Motor neuron (in vitro differentiated cells): ENCODE measurements at regions not wholly inside any gene's neighbourhood (a gene's known extent, or its start where the extent isn't known, plus 50 kb on each side); places are given as distances from the start of the nearest gene placed in this dataset.
"Not testable (repeated sequence)": the region's sequence is repeated elsewhere in the genome, so short reads cannot be mapped to it uniquely, and the experiment has no call there.

Experiments used
- ATAC-seq, 8 experiments: fragments of 200-7000 bp; cut with Tn5 transposase; replicated peaks in 6 of 8; 2 replicates each; pipeline ENCODE4 v1.8.0; 2021; ENCODE audit warnings: mild to moderate bottlenecking in 8 of 8, moderate library complexity in 8 of 8
- H3K27ac ChIP-seq, 2 donors: fragments of 250-450 bp; sonication (Bioruptor Pico); 2 replicates each; pipeline ENCODE4 v1.9.0; 2021; ENCODE audit warnings: antibody characterized with exemption in 2 of 2, mild to moderate bottlenecking in 2 of 2, moderate library complexity in 1 of 2
- H3K4me1 ChIP-seq, 2 donors: fragments of 250-450 bp; sonication (Bioruptor Pico); replicated peaks in 1 of 2; 2 replicates each; pipeline ENCODE4 v1.6.1; 2021; ENCODE audit warnings: antibody characterized with exemption in 2 of 2, mild to moderate bottlenecking in 2 of 2, moderate library complexity in 1 of 2
- H3K4me3 ChIP-seq, 5 donors: fragments of 250-450 bp; sonication (Bioruptor Pico); 2 replicates each; pipeline ENCODE4 v1.9.0; 2021; ENCODE audit warnings: antibody characterized with exemption in 5 of 5, mild to moderate bottlenecking in 5 of 5, moderate library complexity in 4 of 5
- WGBS, 10 experiments: fragments of 450-650 bp; shearing (Covaris generic); methylation state at CpG; one replicate each; pipeline ENCODE4 v1.0.0; 2022; 5-methylcytosine and 5-hydroxymethylcytosine counted together
- in situ Hi-C, 9 experiments: fragments of 400-800 bp; cut with MboI; loops; one replicate each; pipeline ENCODE4 v1.15.0; 2021; ENCODE audit warnings: low sequenced_read_pairs in 9 of 9, low pct_unique_long_range_greater_than_20kb in 2 of 9; ENCODE audit not compliant: unreplicated experiment in 9 of 9

DNA sequence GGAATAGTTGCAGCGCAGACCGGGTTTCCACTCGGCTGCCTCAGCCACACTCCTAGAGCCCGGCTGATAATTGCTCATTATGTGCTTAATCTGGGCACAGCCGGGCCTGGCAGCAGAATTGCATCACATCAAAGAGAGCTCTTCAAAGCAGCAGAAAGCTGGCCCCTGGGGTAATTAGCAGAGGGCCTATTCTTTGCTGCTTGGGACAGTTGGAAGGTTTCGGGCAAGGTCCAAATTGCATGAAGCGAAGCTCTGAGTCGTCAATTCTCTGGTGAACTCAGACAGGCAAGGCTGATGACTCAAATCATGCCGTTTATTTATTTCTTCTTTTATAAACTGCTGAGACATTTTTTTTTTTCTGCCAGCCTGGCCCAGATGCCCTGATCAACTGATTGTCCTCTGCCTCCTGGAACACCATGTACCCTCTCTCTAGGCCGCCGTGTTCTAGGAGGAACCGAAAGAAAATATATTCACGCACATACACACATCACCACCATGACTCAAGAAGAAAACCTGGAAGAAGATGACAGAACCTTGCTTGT, 242.2 kb downstream of the RAB11FIP2 start:
- 14 to 96% (median 57%) methylated on average over 1 to 11 of the region's 13 CpGs; no CpG with 5 or more reads in 3 of the 10 experiments for WGBS, 10 experiments
- peak in 5 of 8 experiments; percentile 70 to 92 (median 88) for ATAC-seq
- no peak overlapping the region for H3K4me3 ChIP-seq
- H3K27ac ChIP-seq = no peak overlapping the region
- in situ Hi-C loops = no loop called here
- H3K4me1 ChIP-seq = peaks cover 0 to 2% of the 10 kb centered on the region in 2 donors

DNA sequence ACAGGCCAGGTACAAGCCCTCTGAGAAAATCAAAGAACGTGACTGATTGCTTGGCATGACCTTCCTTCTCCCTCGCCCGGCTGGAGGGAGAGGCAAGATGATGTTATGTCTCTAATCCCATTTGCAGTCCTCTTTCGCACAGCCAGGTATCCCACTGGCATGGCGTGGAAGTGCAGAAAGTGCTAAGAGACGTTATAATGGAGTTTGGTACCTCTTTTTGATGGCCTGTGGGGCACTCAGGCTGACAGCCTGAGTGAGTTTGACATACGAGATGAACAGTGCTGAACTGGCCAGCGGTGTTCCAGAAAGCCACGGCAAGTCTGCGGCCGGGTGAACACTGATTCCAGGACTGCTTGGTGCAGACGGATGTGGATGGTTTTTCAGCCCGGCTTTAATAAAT, 241.6 kb downstream of the RAB11FIP2 start:
- Histone ChIP-seq H3K4me3 (no peak overlapping the region), H3K4me1 (peaks cover 0 to 2% of the 10 kb centered on the region in 2 donors), H3K27ac (no peak overlapping the region)
- no peak for ATAC-seq
- WGBS, 10 experiments = 40 to 100% (median 91%) methylated on average over 1 to 9 of the region's 13 CpGs; no CpG with 5 or more reads in 3 of the 10 experiments
- in situ Hi-C loops = no loop called here

DNA sequence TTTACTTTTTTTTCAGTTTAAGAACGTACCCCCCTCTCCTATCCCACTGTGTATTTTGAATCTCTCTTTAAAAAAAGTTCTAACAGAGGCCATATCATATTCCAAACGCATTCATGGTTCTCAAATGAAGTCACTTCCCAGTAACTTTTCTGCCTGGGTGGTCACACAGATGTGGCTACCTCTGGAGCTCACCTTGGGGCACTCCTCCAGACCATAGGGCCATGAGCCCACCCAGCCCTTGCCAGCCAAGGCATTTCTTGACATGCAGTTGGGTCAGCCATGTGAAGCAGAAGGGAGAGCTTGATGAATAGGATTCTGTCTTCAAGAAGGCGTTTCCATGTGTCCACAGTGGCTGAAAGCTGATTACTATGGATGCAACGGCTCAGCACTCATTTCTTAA, 239.3 kb downstream of the RAB11FIP2 start:
- in situ Hi-C loops = no loop called here
- H3K4me3 ChIP-seq = no peak overlapping the region
- no peak overlapping the region for H3K27ac ChIP-seq
- peaks cover 0 to 2% of the 10 kb centered on the region in 2 donors for H3K4me1 ChIP-seq
- ATAC-seq = no peak
- 0 to 100% (median 80%) methylated on average over 1 to 4 of the region's 4 CpGs; no CpG with 5 or more reads in 1 of the 10 experiments for WGBS, 10 experiments

DNA sequence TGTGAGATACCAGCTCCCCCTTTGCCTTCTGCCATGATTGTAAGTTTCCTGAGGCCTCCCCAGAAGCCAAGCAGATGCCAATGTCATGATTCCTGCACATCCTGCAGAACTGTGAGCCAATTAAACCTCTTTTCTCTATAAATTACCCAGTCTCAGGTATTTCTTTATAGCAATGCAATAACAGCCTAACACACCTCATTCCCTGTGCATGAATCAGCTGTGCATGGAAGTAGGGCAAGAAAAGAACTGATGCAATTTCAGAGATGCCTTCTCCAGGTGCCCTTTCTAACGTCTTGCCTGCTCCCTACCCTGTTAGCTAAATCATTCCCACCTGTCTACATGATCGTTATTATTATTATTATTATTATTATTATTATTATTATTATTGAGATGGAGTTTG, 230.9 kb downstream of the RAB11FIP2 start:
- peaks cover 11 to 12% of the 10 kb centered on the region in 2 donors for H3K4me1 ChIP-seq
- WGBS, 10 experiments = 33 to 63% methylated on average over 1 to 2 of the region's 2 CpGs; no CpG with 5 or more reads in 8 of the 10 experiments
- H3K4me3 ChIP-seq, H3K27ac ChIP-seq, in situ Hi-C loops, ATAC-seq: not testable (repeated sequence)

DNA sequence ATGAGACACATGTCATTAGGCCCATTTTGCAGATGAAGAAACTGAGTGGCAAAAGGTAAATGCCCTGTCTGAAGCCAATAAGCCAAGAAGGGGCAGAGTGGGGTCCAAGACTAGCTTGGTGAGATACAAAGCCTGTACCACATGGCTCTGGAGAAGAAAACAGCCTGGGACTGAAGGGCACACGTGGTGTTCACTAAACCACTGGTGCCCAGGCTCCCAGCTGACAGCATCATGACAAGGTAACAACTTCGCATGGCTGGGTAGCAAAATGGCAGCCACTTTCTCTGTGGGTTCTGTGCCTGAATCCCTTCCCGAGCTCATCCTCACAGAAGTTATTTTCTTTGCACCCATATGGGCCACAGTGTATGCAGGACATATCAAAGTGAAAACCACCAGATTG, 229.6 kb downstream of the RAB11FIP2 start:
- in situ Hi-C loops = no loop called here
- no peak for ATAC-seq
- Histone ChIP-seq H3K27ac (no peak overlapping the region), H3K4me3 (no peak overlapping the region), H3K4me1 (peaks cover 11 to 12% of the 10 kb centered on the region in 2 donors)
- WGBS, 10 experiments = 17 to 100% (median 72%) methylated on average over 1 to 2 of the region's 3 CpGs; no CpG with 5 or more reads in 4 of the 10 experiments

DNA sequence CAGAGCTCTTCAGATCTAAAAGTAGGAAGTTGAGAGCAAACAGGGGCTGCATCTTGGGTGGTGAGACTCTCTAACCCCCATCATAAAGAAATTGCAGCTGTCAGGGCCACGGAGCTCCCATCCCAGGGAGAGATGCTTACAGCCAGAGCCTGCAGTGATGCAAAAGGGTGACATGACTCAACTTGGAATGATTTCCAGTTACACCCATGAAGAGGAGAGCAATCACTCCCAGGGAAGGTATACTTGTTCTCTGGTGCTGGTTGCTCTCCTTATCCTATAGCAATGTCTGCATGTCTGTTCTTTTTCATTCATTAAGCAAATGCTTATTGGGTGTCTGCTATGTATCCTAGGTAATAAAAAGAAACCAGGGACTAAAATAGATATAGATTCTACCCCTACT, 228.0 kb downstream of the RAB11FIP2 start:
- H3K4me1 ChIP-seq = peaks cover 11 to 12% of the 10 kb centered on the region in 2 donors
- H3K4me3 ChIP-seq = no peak overlapping the region
- 0 to 78% (median 20%) methylated on average over 1 of the region's 1 CpG; no CpG with 5 or more reads in 6 of the 10 experiments for WGBS, 10 experiments
- in situ Hi-C loops = no loop called here
- peak; percentile 32 to 100 (median 72) for ATAC-seq
- no peak overlapping the region for H3K27ac ChIP-seq

DNA sequence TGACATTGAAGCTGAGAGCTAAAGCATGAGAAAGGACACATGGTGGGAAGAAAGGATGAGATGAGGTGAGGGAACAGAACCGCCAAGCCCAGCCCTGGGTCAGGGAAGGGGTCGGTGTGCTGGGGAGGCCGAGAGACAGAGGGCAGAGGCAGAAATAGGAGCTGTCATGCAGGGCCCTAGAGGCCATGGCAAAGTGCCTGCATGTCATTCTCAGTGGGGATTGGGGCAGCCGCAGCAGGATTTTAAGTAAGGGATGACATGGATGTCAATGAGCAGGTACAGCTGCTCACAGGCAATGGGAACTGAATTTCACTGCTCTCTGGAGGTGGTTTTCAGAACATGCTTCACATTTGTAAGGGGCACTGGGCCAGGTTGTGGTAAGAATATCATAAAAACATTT, 227.4 kb downstream of the RAB11FIP2 start:
- WGBS, 10 experiments = 20 to 80% (median 62%) methylated on average over 1 to 3 of the region's 4 CpGs; no CpG with 5 or more reads in 5 of the 10 experiments
- no peak overlapping the region for H3K4me3 ChIP-seq
- ATAC-seq = peak in 4 of 8 experiments; percentile 31 to 53 (median 50)
- H3K4me1 ChIP-seq = peaks cover 11 to 12% of the 10 kb centered on the region in 2 donors
- H3K27ac ChIP-seq = no peak overlapping the region
- in situ Hi-C loops = no loop called here

GRCh38 chr10:117823980-117824379, 222.8 kb downstream of the RAB11FIP2 start:
- ATAC-seq = no peak
- no peak overlapping the region for H3K27ac ChIP-seq
- WGBS, 10 experiments = 30 to 100% (median 81%) methylated on average over 1 to 3 of the region's 5 CpGs; no CpG with 5 or more reads in 4 of the 10 experiments
- no peak overlapping the region for H3K4me3 ChIP-seq
- H3K4me1 ChIP-seq = peaks cover 11 to 23% of the 10 kb centered on the region in 2 donors
- in situ Hi-C loops = no loop called here

GRCh38 chr10:117830205-117830604, 216.5 kb downstream of the RAB11FIP2 start:
- WGBS, 10 experiments = 87 to 100% (median 93%) methylated on average over 1 to 14 of the region's 14 CpGs
- in situ Hi-C loops = no loop called here
- Histone ChIP-seq H3K4me1 (peaks cover 0 to 8% of the 10 kb centered on the region in 2 donors), H3K4me3 (no peak overlapping the region), H3K27ac (no peak overlapping the region)
- ATAC-seq = no peak

DNA sequence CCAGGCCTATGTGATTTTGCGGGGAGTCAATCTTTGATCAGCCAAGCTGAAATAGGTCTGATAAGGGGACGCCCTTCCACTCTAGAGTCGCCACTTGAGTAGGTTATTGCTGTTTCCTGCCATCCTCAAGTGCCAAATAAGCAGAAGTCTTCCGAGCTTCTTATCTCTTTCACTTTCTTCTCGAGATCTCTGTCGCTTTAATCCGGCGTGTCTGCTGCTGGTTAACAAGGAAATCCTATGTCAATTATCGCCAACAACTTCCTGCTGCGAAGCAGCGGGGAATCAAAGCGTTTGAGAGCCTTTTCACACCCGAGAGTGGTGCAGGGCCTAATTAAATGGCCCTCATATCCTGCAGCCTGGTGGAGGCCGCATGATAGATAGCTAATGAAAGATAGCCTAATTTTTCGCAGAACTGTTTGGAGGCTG, 215.9 kb downstream of the RAB11FIP2 start:
- 50 to 88% (median 72%) methylated on average over 2 to 9 of the region's 15 CpGs; no CpG with 5 or more reads in 2 of the 10 experiments for WGBS, 10 experiments
- in situ Hi-C loops = no loop called here
- Histone ChIP-seq H3K4me3 (no peak overlapping the region), H3K4me1 (peaks cover 0 to 2% of the 10 kb centered on the region in 2 donors), H3K27ac (no peak overlapping the region)
- no peak for ATAC-seq

DNA sequence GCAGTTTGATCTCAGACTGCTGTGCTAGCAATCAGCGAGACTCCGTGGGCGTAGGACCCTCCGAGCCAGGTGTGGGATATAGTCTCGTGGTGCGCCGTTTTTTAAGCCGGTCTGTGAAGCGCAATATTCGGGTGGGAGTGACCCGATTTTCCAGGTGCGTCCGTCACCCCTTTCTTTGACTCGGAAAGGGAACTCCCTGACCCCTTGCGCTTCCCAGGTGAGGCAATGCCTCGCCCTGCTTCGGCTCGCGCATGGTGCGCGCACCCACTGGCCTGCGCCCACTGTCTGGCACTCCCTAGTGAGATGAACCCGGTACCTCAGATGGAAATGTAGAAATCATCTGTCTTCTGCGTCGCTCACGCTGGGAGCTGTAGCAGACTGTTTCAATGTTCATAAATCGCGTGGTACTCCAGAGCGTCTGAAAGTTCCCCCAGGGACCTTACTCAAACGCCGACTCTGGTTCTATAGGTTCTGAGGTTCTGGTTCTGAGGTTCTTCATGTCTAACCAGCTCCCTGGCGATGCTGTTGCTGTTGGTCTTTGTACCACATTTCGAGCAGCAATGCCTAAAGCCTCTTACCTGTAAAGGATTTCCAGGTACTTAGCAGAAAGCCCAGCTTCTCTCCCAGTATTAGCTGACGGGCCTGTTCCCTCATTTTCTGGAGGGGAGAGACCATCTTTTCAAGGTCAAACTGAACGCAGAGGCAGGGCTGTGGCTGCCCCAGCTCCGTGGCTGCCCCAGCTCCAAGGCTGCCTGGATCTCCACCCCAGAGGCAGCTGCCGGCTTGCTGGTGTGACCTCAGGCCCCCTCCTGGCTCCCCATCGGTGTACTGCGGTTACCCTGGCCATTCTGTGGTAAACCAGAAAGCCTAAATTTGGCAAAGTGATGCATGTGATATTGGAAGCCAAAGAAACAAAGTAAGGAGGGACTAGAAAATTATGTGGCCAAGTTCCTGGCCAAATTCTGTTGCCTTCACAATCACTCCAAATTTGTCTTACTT, 207.9 kb downstream of the RAB11FIP2 start:
- in situ Hi-C loops, H3K4me3 ChIP-seq, H3K27ac ChIP-seq, H3K4me1 ChIP-seq: not testable (repeated sequence)
- peak in 2 of 8 experiments; percentile 21 to 43 for ATAC-seq
- 42 to 100% (median 61%) methylated on average over 1 to 7 of the region's 39 CpGs; no CpG with 5 or more reads in 5 of the 10 experiments for WGBS, 10 experiments

DNA sequence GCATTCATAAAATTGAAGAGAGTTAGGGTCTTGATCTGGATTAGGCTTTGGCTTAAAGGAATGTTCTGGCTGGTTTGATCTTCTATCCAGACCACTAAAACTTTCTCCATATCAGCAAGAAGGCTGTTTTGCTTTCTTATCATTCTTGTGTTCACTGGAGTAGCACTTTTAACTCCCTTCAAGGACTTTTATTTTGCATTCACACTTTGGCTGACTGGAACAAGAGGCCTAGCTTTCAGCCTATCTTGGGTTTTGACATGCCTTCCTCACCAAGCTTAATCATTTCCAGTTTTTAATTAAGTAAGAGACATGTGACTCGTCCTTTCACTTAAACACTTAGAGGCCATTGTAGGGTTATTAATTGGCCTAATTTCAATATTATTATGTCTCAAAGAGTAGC, 190.3 kb downstream of the RAB11FIP2 start:
- H3K27ac ChIP-seq, in situ Hi-C loops, H3K4me1 ChIP-seq, H3K4me3 ChIP-seq: not testable (repeated sequence)
- peak in 1 of 8 experiments; percentile 23 for ATAC-seq
- 50 to 100% (median 70%) methylated on average over 1 of the region's 1 CpG; no CpG with 5 or more reads in 3 of the 10 experiments for WGBS, 10 experiments

GRCh38 chr10:117860135-117860534, 186.6 kb downstream of the RAB11FIP2 start:
- in situ Hi-C loops = no loop called here
- H3K4me3 ChIP-seq = no peak overlapping the region
- peak in 1 of 8 experiments; percentile 33 for ATAC-seq
- 56 to 100% (median 80%) methylated on average over 2 to 5 of the region's 5 CpGs; no CpG with 5 or more reads in 3 of the 10 experiments for WGBS, 10 experiments
- no peak overlapping the region for H3K27ac ChIP-seq
- H3K4me1 ChIP-seq = peaks cover 0 to 4% of the 10 kb centered on the region in 2 donors
